ACC112 (cell line): ENCODE measurements at regions not wholly inside any gene's neighbourhood (a gene's known extent, or its start where the extent isn't known, plus 50 kb on each side); places are given as distances from the start of the nearest gene placed in this dataset.

Experiments
- H2AFZ ChIP-seq: fragments of 200-600 bp; sonication (generic); one replicate; pipeline ENCODE4 v1.6.0; 2017; ENCODE audit warnings: antibody characterized with exemption, low read length; ENCODE audit not compliant: unreplicated experiment
- H3K27ac ChIP-seq: fragments of 200-600 bp; sonication (generic); 2 replicates; pipeline ENCODE4 v1.5.1; 2014; ENCODE audit warnings: low read depth, mild to moderate bottlenecking, antibody characterized with exemption, low read length, moderate library complexity
- H3K27me3 ChIP-seq: fragments of 200-600 bp; sonication (generic); 2 replicates; pipeline ENCODE4 v1.6.1; 2014; ENCODE audit warnings: mild to moderate bottlenecking, antibody characterized with exemption, low read length, moderate library complexity, mixed read lengths; ENCODE audit not compliant: insufficient read depth
- H3K36me3 ChIP-seq: fragments of 200-600 bp; sonication (generic); 2 replicates; pipeline ENCODE4 v1.6.1; 2016; ENCODE audit warnings: mild to moderate bottlenecking, antibody characterized with exemption, low read length, moderate library complexity, mixed read lengths; ENCODE audit not compliant: insufficient read depth
- H3K4me1 ChIP-seq: fragments of 200-600 bp; sonication (generic); one replicate; pipeline ENCODE4 v1.6.1; 2016; ENCODE audit warnings: low read length, mixed read lengths; ENCODE audit not compliant: insufficient read depth, unreplicated experiment, control insufficient read depth
- H3K4me3 ChIP-seq: fragments of 200-600 bp; sonication (generic); 2 replicates; pipeline ENCODE4 v1.5.1; 2014; ENCODE audit warnings: mild to moderate bottlenecking, low read depth, low read length
- H3K79me2 ChIP-seq: fragments of 200-600 bp; sonication (generic); one replicate; pipeline ENCODE4 v1.6.0; 2016; ENCODE audit warnings: low read length; ENCODE audit not compliant: control insufficient read depth, unreplicated experiment, insufficient read depth

GRCh38 chr1:63173161-63173560 lies 149.2 kb upstream of the FOXD3 start:
- Histone ChIP-seq H3K27ac (no peak overlapping the region), H3K36me3 (no peaks in the 10 kb centered on the region)

GRCh38 chr1:63189677-63190076 lies 132.7 kb upstream of the FOXD3 start:
- H3K4me1 ChIP-seq = no peaks in the 10 kb centered on the region
- no peak overlapping the region for H2AFZ ChIP-seq
- H3K4me3 ChIP-seq = no peak overlapping the region
- H3K27ac ChIP-seq = no peak overlapping the region
- H3K79me2 ChIP-seq = no peaks in the 10 kb centered on the region
- peaks cover 5% of the 10 kb centered on the region; the same call in 1 of the 2 replicates for H3K27me3 ChIP-seq
- no peaks in the 10 kb centered on the region for H3K36me3 ChIP-seq

More at GRCh38 chr1:63173161-63173560, 149.2 kb upstream of the FOXD3 start:
- Histone ChIP-seq H2AFZ (no peak overlapping the region), H3K79me2 (no peaks in the 10 kb centered on the region), H3K4me3 (no peak overlapping the region), H3K4me1 (no peaks in the 10 kb centered on the region), H3K27me3 (peaks cover 66% of the 10 kb centered on the region)

DNA sequence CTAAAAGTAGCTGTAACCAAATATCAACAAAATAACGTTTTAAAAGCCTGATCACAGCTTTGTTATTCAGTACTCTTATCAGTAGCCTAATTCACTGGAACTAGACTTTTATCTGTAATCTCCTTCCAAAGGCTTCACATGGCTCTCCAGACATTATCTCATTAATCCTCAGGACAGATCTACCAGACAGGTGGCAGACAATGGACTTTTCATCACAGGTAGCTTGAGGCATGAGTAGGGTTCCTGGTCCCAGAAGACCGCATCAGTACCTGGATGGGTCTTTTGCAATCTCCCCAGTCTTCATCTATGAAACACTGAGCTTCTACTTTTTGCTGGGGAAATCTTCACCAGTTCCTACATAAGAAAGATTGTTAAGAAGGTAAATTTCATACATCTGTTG lies 132.2 kb upstream of the FOXD3 start:
- H3K27me3 ChIP-seq = peaks cover 9% of the 10 kb centered on the region

GRCh38 chr1:63198871-63199394 lies 123.4 kb upstream of the FOXD3 start:
- Histone ChIP-seq H3K79me2 (no peaks in the 10 kb centered on the region), H3K27me3 (peaks cover 76% of the 10 kb centered on the region), H2AFZ (no peak overlapping the region), H3K4me3 (no peak overlapping the region), H3K27ac (no peak overlapping the region), H3K36me3 (no peaks in the 10 kb centered on the region), H3K4me1 (no peaks in the 10 kb centered on the region)

More for the DNA sequence above, 132.2 kb upstream of the FOXD3 start:
- no peak overlapping the region for H3K27ac ChIP-seq
- H3K4me3 ChIP-seq = no peak overlapping the region
- no peaks in the 10 kb centered on the region for H3K36me3 ChIP-seq
- no peaks in the 10 kb centered on the region for H3K4me1 ChIP-seq
- H2AFZ ChIP-seq = no peak overlapping the region
- H3K79me2 ChIP-seq = no peaks in the 10 kb centered on the region

GRCh38 chr1:63199706-63200335 lies 122.5 kb upstream of the FOXD3 start:
- no peak overlapping the region for H3K4me3 ChIP-seq
- H3K79me2 ChIP-seq = no peaks in the 10 kb centered on the region
- H2AFZ ChIP-seq = no peak overlapping the region
- no peaks in the 10 kb centered on the region for H3K36me3 ChIP-seq
- no peak overlapping the region for H3K27ac ChIP-seq
- no peaks in the 10 kb centered on the region for H3K4me1 ChIP-seq
- H3K27me3 ChIP-seq = peaks cover 78% of the 10 kb centered on the region

GRCh38 chr1:63200676-63201075 lies 121.7 kb upstream of the FOXD3 start:
- Histone ChIP-seq H3K27ac (no peak overlapping the region), H3K79me2 (no peaks in the 10 kb centered on the region), H3K36me3 (no peaks in the 10 kb centered on the region), H3K27me3 (peaks cover 73% of the 10 kb centered on the region), H2AFZ (no peak overlapping the region), H3K4me1 (no peaks in the 10 kb centered on the region), H3K4me3 (no peak overlapping the region)

DNA sequence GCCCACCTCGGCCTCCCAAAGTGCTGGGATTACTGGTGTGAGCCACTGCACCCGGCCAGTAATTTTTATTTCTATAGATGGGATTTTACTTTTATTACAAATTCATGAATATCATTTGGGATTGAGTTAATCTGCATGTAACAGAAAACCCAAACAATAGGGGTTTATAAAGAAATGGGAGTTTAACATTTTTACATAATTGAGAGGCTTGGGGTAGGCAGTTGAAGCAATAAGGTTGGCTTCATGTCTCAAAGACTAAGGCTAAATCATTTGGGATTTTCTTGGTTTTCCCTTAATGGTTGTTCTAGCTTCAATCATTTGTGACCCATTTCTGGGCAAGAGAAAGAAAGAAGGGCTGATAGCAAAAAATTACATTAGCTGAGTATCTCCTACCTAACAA lies 118.7 kb upstream of the FOXD3 start:
- Histone ChIP-seq H3K4me3 (no peak overlapping the region), H3K27ac (no peak overlapping the region), H3K36me3 (no peaks in the 10 kb centered on the region), H3K4me1 (no peaks in the 10 kb centered on the region), H3K27me3 (peaks cover 64% of the 10 kb centered on the region), H3K79me2 (no peaks in the 10 kb centered on the region), H2AFZ (no peak overlapping the region)

GRCh38 chr1:63205776-63206175 lies 116.6 kb upstream of the FOXD3 start:
- no peaks in the 10 kb centered on the region for H3K79me2 ChIP-seq
- no peaks in the 10 kb centered on the region for H3K36me3 ChIP-seq
- H3K4me1 ChIP-seq = no peaks in the 10 kb centered on the region
- H3K4me3 ChIP-seq = no peak overlapping the region
- no peak overlapping the region for H2AFZ ChIP-seq
- H3K27ac ChIP-seq = no peak overlapping the region
- peaks cover 59% of the 10 kb centered on the region for H3K27me3 ChIP-seq

DNA sequence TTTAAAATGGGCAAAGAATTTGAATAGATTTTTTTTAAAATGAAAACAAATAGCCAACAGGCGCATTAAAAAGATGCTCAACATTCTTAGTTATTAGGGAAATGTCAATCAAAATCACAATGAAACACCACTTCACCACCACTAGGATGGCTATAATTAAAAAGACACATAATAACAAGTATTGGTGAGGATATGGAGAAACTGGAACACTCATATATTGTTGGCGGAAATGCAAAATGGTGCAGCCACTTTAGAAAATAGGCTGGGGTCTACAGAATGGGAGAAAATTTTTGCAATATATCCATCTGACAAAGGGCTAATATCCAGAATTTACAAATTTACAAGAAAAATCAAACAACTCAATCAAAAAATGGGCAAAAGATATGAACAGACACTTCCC lies 107.8 kb upstream of the FOXD3 start:
- no peak overlapping the region for H3K27ac ChIP-seq
- no peaks in the 10 kb centered on the region for H3K79me2 ChIP-seq
- no peaks in the 10 kb centered on the region for H3K36me3 ChIP-seq
- no peak overlapping the region for H2AFZ ChIP-seq
- H3K4me1 ChIP-seq = no peaks in the 10 kb centered on the region
- H3K27me3 ChIP-seq = peaks cover 39% of the 10 kb centered on the region
- no peak overlapping the region for H3K4me3 ChIP-seq

DNA sequence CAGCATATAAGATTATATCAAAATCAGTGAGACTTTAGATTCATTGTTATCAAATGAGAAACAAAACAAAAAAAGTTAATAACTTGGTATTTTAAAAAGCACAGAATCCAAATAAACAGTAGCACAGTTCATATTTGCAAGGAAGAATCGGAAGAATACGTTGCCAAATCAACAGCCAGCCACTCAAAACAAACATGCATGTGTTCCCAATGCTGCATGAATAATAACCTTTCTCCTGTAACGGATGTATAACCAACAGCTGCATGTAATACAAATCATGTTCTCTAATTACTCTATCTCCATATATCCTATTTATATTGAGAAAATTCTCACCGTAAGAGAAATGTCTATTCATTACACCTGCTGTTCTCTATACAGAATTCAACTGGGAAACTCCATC lies 98.9 kb upstream of the FOXD3 start:
- no peak overlapping the region for H3K4me3 ChIP-seq
- H3K27ac ChIP-seq = no peak overlapping the region
- no peaks in the 10 kb centered on the region for H3K36me3 ChIP-seq
- no peaks in the 10 kb centered on the region for H3K79me2 ChIP-seq
- H3K4me1 ChIP-seq = no peaks in the 10 kb centered on the region
- H2AFZ ChIP-seq = no peak overlapping the region
- peaks cover 29% of the 10 kb centered on the region for H3K27me3 ChIP-seq

- Histone ChIP-seq H2AFZ (no peak overlapping the region), H3K4me1 (no peaks in the 10 kb centered on the region), H3K79me2 (no peaks in the 10 kb centered on the region), H3K27me3 (no peaks in the 10 kb centered on the region), H3K27ac (no peak overlapping the region), H3K4me3 (no peak overlapping the region), H3K36me3 (no peaks in the 10 kb centered on the region)
Measured at GRCh38 chr1:63230722-63231121, 91.6 kb upstream of the FOXD3 start.
